T-cell (primary cell): ENCODE measurements at regions not wholly inside any gene's neighbourhood (a gene's known extent, or its start where the extent isn't known, plus 50 kb on each side); places are given as distances from the start of the nearest gene placed in this dataset.
"Not testable (repeated sequence)": the region's sequence is repeated elsewhere in the genome, so short reads cannot be mapped to it uniquely, and the experiment has no call there.

Experiments used
- ATAC-seq, 4 experiments: fragments of 200-7000 bp in 3 of 4; fragments of 150-1000 bp in 1 of 4; cut with Tn5 transposase; replicated peaks in 1 of 4; 1 replicate in 3 of 4; 2 replicates in 1 of 4; pipeline ENCODE4 v1.10.0; 2021; ENCODE audit warnings: moderate library complexity in 3 of 4, mild to moderate bottlenecking in 2 of 4, moderate number of reproducible peaks in 1 of 4
- CTCF ChIA-PET, 2 donors: fragments of 300-600 bp; sonication (Branson Sonifier 250); formaldehyde crosslinking; loops; one replicate each; lab custom pipeline; 2022; ENCODE audit warnings: antibody characterized with exemption in 2 of 2; lab: Charles Lee
- POLR2A ChIA-PET, 2 donors: fragments of 300-600 bp; sonication (Branson Sonifier 250); formaldehyde crosslinking; loops; one replicate each; lab custom pipeline; 2022; ENCODE audit warnings: antibody characterized with exemption in 2 of 2; lab: Charles Lee
- DNase-seq, 35 experiments: peaks; one replicate each; pipeline versions ENCODE4 v3.0.0 to v3.0.0-alpha.2; 2013 to 2023
- H3K27ac ChIP-seq: one replicate; pipeline ENCODE4 v1.5.1; 2013; ENCODE audit warnings: low read length
- H3K27me3 ChIP-seq, 2 experiments: replicated peaks in 1 of 2; 1 replicate in 1 of 2; 2 replicates in 1 of 2; pipeline versions ENCODE4 v1.6.1 to v1.7.0; 2013; ENCODE audit warnings: low read length in 1 of 2, mixed read lengths in 1 of 2; ENCODE audit not compliant: control insufficient read depth in 2 of 2, insufficient read depth in 2 of 2; ENCODE audit errors: extremely low read depth in 1 of 2
- H3K36me3 ChIP-seq, 2 donors: 1 replicate in 1 of 2; 2 replicates in 1 of 2; pipeline versions ENCODE4 v1.6.1 to v1.7.0; 2013; ENCODE audit warnings: low read length in 1 of 2; ENCODE audit not compliant: control insufficient read depth in 2 of 2, insufficient read depth in 1 of 2; ENCODE audit errors: extremely low read depth in 1 of 2
- H3K4me1 ChIP-seq, 2 experiments: 1 replicate in 1 of 2; 2 replicates in 1 of 2; pipeline versions ENCODE4 v1.6.1 to v1.7.0; 2013; ENCODE audit warnings: low read length in 2 of 2, mixed read lengths in 1 of 2; ENCODE audit not compliant: insufficient read depth in 2 of 2, control insufficient read depth in 1 of 2; ENCODE audit errors: extremely low read depth in 1 of 2
- H3K4me3 ChIP-seq, 2 donors: 1 replicate in 1 of 2; 2 replicates in 1 of 2; pipeline versions ENCODE4 v1.5.1 to v1.7.0; 2013; ENCODE audit warnings: mild to moderate bottlenecking in 2 of 2, low read length in 1 of 2, moderate library complexity in 1 of 2; ENCODE audit not compliant: control insufficient read depth in 1 of 2; ENCODE audit errors: extremely low read depth in 1 of 2
- H3K9me3 ChIP-seq: 2 replicates; pipeline ENCODE4 v1.7.0; 2013
- H3K27ac Mint-ChIP-seq, 2 donors: one replicate each; pipeline ENCODE4 v1.8.0; 2020 to 2021; ENCODE audit warnings: mild to moderate bottlenecking in 2 of 2, mixed read lengths in 2 of 2
- H3K27me3 Mint-ChIP-seq, 2 donors: one replicate each; pipeline ENCODE4 v1.8.0; 2021 to 2022; ENCODE audit warnings: mixed read lengths in 2 of 2
- H3K36me3 Mint-ChIP-seq: one replicate; pipeline ENCODE4 v1.8.0; 2021; ENCODE audit warnings: mixed read lengths
- H3K4me1 Mint-ChIP-seq, 3 donors: one replicate each; pipeline ENCODE4 v1.8.0; 2020 to 2022; ENCODE audit warnings: mixed read lengths in 3 of 3, mild to moderate bottlenecking in 1 of 3
- H3K4me3 Mint-ChIP-seq, 3 donors: one replicate each; pipeline ENCODE4 v1.8.0; 2020 to 2022; ENCODE audit warnings: mild to moderate bottlenecking in 3 of 3, mixed read lengths in 3 of 3, moderate library complexity in 3 of 3
- H3K9me3 Mint-ChIP-seq, 3 donors: one replicate each; pipeline ENCODE4 v1.8.0; 2020 to 2022; ENCODE audit warnings: mixed read lengths in 3 of 3
- WGBS: methylation state at CpG from one replicate; pipeline ENCODE4 v1.1.5; 2013; ENCODE audit warnings: missing lambda C conversion rate; ENCODE audit not compliant: insufficient coverage; 5-methylcytosine and 5-hydroxymethylcytosine counted together

- H3K36me3 ChIP-seq, H3K4me1 ChIP-seq, H3K4me3 ChIP-seq, H3K4me3 Mint-ChIP-seq, H3K27me3 ChIP-seq, H3K27ac ChIP-seq, ATAC-seq, H3K27ac Mint-ChIP-seq, H3K4me1 Mint-ChIP-seq, H3K9me3 Mint-ChIP-seq, H3K36me3 Mint-ChIP-seq, H3K9me3 ChIP-seq, DNase-seq, POLR2A ChIA-PET, H3K27me3 Mint-ChIP-seq, CTCF ChIA-PET: not testable (repeated sequence)
- WGBS, result 93% methylated on average over 16 of the region's 19 CpGs
These were observed 193.9 kb downstream of the RMST start for GRCh38 chr12:97656548-97656947.

- Mint-ChIP-seq H3K9me3 (peaks cover 6 to 12% (median 10%) of the 10 kb centered on the region in 3 donors), H3K36me3 (no peaks in the 10 kb centered on the region), H3K4me3 (no peak overlapping the region), H3K27me3 (no peaks in the 10 kb centered on the region), H3K27ac (no peak overlapping the region), H3K4me1 (no peaks in the 10 kb centered on the region)
- no peak overlapping the region for H3K4me3 ChIP-seq
- H3K27me3 ChIP-seq, result no peaks in the 10 kb centered on the region
- H3K9me3 ChIP-seq, result no peaks in the 10 kb centered on the region
- DNase-seq, result no peak
- H3K4me1 ChIP-seq, result no peaks in the 10 kb centered on the region
- no peaks in the 10 kb centered on the region for H3K36me3 ChIP-seq
- ATAC-seq, result no peak
- CTCF ChIA-PET, result no interaction called here
- no CpG with 5 or more reads among the region's 3 CpGs for WGBS
- POLR2A ChIA-PET, result interaction anchor here in 1 of 2 donors (0.5 kb wide), 1 partner anchor 51 kb away, joined by 3 read pairs; no protein-coding TSS in a partner anchor
- no peak overlapping the region for H3K27ac ChIP-seq
These were observed 196.7 kb downstream of the RMST start for GRCh38 chr12:97659117-97659880.

GRCh38 chr12:97666263-97666662 lies 203.7 kb downstream of the RMST start:
- peaks cover 6 to 17% (median 10%) of the 10 kb centered on the region in 3 donors for H3K9me3 Mint-ChIP-seq
- no peaks in the 10 kb centered on the region for H3K9me3 ChIP-seq
- no peak overlapping the region for H3K4me3 ChIP-seq
- H3K4me1 ChIP-seq, result no peaks in the 10 kb centered on the region
- no peaks in the 10 kb centered on the region for H3K4me1 Mint-ChIP-seq
- ATAC-seq (no peak), DNase-seq (no peak)
- no peaks in the 10 kb centered on the region for H3K27me3 ChIP-seq
- H3K27ac ChIP-seq, result no peak overlapping the region
- ChIA-PET CTCF (no interaction called here), POLR2A (no interaction called here)
- H3K27ac Mint-ChIP-seq, result no peak overlapping the region
- H3K36me3 ChIP-seq, result no peaks in the 10 kb centered on the region
- peaks cover 0 to 3% of the 10 kb centered on the region in 2 donors for H3K27me3 Mint-ChIP-seq
- no peak overlapping the region for H3K4me3 Mint-ChIP-seq
- 26% methylated on average over 3 of the region's 4 CpGs for WGBS
- H3K36me3 Mint-ChIP-seq, result no peaks in the 10 kb centered on the region

- H3K36me3 Mint-ChIP-seq, result no peaks in the 10 kb centered on the region
- H3K4me1 ChIP-seq, result no peaks in the 10 kb centered on the region
- POLR2A ChIA-PET, result no interaction called here
- 63% methylated on average over 5 of the region's 5 CpGs for WGBS
- peaks cover 0 to 3% of the 10 kb centered on the region in 2 experiments for H3K27me3 ChIP-seq
- H3K27ac Mint-ChIP-seq, result no peak overlapping the region
- peaks cover 0 to 6% of the 10 kb centered on the region in 2 donors for H3K27me3 Mint-ChIP-seq
- no peak overlapping the region for H3K4me3 Mint-ChIP-seq
- no peaks in the 10 kb centered on the region for H3K36me3 ChIP-seq
- no peak overlapping the region for H3K4me3 ChIP-seq
- CTCF ChIA-PET, result no interaction called here
- H3K27ac ChIP-seq, result no peak overlapping the region
- ATAC-seq, result no peak
- DNase-seq, result no peak
- no peaks in the 10 kb centered on the region for H3K4me1 Mint-ChIP-seq
- no peaks in the 10 kb centered on the region for H3K9me3 ChIP-seq
- H3K9me3 Mint-ChIP-seq, result peaks cover 7 to 19% (median 18%) of the 10 kb centered on the region in 3 donors
These were observed 210.3 kb downstream of the RMST start for GRCh38 chr12:97672870-97673269.

GRCh38 chr12:97680751-97681150 lies 218.1 kb downstream of the RMST start:
- H3K9me3 Mint-ChIP-seq, result peaks cover 0 to 8% (median 3%) of the 10 kb centered on the region in 3 donors

GRCh38 chr12:97681612-97682504 lies 219.3 kb downstream of the RMST start:
- Histone ChIP-seq H3K4me3 (no peak overlapping the region), H3K27ac (no peak overlapping the region), H3K27me3 (no peaks in the 10 kb centered on the region), H3K36me3 (no peaks in the 10 kb centered on the region), H3K9me3 (no peaks in the 10 kb centered on the region), H3K4me1 (no peaks in the 10 kb centered on the region)
- ChIA-PET POLR2A (no interaction called here), CTCF (no interaction called here)
- peaks cover 0 to 4% (median 3%) of the 10 kb centered on the region in 3 donors for H3K9me3 Mint-ChIP-seq
- H3K27ac Mint-ChIP-seq, result no peak overlapping the region
- no peaks in the 10 kb centered on the region for H3K27me3 Mint-ChIP-seq
- no peaks in the 10 kb centered on the region for H3K36me3 Mint-ChIP-seq
- DNase-seq, result no peak
- ATAC-seq, result no peak
- H3K4me3 Mint-ChIP-seq, result no peak overlapping the region
- H3K4me1 Mint-ChIP-seq, result no peaks in the 10 kb centered on the region
- no CpG with 5 or more reads among the region's 8 CpGs for WGBS

More at GRCh38 chr12:97680751-97681150, 218.1 kb downstream of the RMST start:
- no peaks in the 10 kb centered on the region for H3K36me3 Mint-ChIP-seq
- H3K27ac Mint-ChIP-seq, result no peak overlapping the region
- Histone ChIP-seq H3K4me1 (no peaks in the 10 kb centered on the region), H3K9me3 (no peaks in the 10 kb centered on the region), H3K36me3 (no peaks in the 10 kb centered on the region), H3K27ac (no peak overlapping the region), H3K27me3 (no peaks in the 10 kb centered on the region), H3K4me3 (no peak overlapping the region)
- WGBS, result no CpG with 5 or more reads among the region's 2 CpGs
- H3K4me3 Mint-ChIP-seq, result no peak overlapping the region
- H3K4me1 Mint-ChIP-seq, result no peaks in the 10 kb centered on the region
- no peaks in the 10 kb centered on the region for H3K27me3 Mint-ChIP-seq
- ATAC-seq (no peak), DNase-seq (no peak)
- ChIA-PET POLR2A (no interaction called here), CTCF (no interaction called here)
